ENCODE measurements at regions not wholly inside any gene's neighbourhood (a gene's known extent, or its start where the extent isn't known, plus 50 kb on each side); places are given as distances from the start of the nearest gene placed in this dataset.
"Not testable (repeated sequence)": the region's sequence is repeated elsewhere in the genome, so short reads cannot be mapped to it uniquely, and the experiment has no call there.

DNA sequence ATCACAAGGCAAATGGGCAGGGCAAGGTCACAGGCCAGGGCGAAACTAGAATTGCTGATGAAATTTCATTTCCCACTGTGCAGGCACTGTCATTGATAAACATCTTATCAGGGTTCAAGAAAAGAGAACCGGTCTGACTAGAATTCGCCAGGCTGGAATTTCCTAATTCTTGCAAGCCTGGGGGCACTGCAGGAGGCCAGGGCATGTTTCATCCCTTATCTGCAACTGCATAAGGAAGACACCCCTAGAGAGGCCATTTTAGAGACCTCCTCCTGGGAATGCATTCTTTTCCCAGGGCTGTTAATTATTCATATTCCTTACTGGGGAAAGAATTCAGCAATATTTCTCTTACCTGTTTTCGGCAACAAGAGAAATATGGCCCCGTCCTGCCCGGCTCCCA, 266.2 kb upstream of the CYLC2 start:
- no peak for DNase-seq

DNA sequence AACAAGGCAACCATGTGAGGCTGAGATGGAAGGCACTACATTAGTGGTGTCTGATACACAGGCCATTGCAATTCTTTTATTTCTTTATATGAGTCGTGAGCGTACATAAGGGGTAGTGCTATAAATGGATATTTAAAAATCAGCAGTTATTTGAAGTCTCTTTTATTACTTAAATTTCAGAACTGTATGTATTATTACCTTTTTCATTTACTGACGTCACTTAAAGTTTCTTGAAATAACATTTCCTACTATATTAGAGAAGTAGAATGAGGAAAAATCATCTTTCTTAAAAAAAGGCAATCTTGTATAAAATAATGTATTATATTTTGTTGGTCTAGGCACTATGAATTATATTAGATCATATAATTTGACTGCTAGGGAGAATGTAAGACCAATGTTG, 280.9 kb upstream of the CYLC2 start:
- no peak for DNase-seq

DNA sequence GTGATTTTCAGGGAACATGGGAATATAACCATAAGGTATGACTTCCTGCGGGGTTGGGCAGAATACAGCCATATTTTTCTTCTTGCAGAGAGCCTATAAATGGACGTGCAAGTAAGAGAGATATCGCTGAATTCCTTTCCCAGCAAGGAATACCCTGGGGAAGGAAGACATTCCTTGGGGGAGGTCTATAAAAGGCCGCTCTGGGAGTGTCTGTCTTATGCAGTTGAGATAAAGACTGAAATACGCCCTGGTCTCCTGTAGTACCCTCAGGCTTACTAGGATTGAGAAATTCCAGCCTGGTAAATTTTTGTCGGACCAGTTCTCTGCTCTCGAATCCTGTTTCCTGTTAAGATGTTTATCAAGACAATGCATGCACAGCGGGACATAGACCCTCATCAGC, 282.2 kb upstream of the CYLC2 start:
- not testable (repeated sequence) for DNase-seq

DNA sequence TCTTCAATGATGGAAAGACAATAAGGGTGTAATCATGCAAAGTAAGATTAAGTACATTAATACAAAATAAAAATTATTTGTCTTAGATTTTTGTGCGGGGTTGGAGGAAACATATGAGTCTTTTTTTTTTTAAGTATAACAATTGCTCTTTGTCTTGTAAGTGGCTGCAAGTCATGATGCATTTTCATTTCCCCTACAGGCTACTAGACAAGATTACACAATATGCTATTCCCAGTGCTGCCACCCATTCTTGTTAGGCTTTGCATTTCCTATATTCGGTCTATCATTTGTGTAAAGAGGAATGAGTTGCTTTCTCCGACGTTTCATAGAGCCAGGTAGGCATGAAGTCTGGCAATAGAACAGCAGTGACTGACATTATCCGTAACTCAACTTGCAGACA, 294.2 kb upstream of the CYLC2 start:
- no peak for DNase-seq

DNA sequence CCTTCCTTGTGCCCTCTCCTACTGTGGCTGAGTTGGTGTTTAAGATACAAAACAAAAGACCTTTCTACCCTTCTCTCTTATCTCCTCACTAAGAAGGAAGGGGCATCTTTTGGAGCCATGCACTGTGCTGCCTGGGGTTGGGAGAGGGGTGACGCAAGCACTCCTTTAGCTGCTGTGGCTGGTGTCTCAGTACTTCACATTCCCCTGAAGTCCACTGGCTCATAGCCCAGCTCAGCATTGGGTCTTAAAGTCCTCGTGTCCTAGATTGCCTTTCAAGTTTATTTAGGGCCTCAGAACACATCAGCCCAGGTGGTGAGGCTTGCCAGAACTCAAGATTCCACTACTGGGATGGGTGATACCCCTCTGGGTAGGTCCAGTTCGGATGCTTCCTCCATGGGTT, 325.9 kb upstream of the CYLC2 start:
- DNase-seq, result no peak

DNA sequence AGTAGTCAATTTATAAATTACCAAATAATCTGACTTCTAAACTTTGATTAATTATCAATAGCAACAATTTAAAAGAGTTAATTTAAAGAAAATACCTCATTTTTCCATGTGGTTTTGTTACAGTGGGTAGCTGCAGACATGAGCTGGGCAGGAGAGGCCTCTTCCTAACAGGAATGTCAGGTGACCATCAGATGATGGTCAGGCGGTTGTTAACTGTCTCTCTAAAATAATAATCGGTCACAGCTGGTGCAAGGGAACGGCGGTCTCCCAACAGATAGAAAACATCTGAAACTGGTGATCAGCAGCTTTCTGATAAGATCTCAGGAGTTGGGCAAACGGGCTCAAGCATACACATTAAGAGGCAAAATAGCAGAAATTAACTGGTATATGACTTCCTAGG, 342.7 kb upstream of the CYLC2 start:
- DNase-seq, result no peak

DNA sequence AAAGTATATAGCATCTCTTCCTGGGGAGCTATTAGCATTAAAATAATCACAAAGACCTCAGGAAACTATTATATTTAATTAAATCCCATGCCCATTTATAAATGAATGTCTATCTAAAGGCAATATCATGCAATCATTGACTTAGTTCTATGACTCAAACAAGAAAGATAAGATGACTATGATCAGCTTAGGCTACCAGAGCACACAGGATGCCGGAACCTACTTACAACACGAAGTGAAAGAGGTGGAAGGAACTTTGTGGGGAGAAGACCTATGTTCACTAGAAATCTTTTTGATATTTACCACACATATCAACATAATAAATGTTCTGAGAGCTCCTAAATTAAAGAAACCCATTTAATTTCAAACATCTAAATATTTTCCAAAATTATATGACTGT, 344.2 kb upstream of the CYLC2 start:
- DNase-seq, result no peak

DNA sequence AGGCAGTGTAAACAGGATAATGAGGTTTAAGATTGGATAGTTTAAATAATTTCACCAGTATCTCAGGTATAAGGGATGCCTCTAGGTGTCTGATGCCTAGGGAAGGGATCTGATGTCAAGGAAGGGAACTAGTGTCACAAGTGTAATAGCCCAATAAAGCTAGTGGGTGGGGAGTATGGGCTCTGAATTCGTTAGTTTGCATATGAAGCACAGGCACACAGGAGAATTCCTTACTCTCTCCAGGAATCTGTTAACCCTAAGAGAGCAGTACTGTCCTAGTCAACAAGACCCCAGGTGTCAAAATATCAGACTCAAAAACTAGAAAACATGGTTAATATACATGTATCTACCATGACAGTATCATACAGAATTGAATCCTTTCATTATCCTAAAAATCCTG, 352.5 kb upstream of the CYLC2 start:
- no peak for DNase-seq

DNA sequence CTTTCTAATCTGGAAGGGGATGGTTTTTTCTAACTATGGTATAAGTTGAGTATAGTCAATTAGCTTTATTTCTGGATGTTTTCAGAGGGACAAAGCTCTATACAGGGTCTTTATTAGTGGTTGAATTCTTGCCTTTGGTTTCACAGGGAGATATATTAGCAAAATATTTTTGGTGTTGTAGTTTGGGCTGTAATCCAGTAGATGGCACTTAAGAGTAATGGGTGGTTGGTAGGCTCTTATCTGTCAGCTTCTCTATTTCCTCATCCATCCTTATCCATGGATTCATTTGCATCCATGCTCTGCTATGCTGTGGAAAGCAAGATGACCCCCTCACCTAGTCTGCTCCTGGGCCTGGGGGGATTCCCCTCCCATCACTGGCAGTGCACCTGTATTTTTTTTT, 363.6 kb upstream of the CYLC2 start:
- DNase-seq, result no peak

DNA sequence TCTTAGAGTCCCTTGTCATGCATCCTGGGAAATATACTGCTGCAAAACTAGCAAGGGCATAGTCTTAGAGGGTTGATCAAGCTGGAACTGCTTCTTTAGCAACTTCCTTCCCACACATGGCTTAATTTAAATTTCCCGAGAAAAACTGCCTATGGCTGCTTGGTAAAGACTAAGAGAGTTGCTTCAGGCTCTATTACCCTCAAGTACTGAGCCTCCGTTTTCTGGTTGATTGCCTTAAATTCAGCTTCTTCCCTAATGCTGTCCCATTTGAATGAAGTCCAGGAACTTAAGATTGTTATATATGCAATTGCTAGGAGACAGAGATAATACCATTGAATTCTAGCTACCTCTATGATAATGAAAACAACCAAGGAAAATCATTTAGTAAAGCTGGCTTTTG, 385.7 kb upstream of the CYLC2 start:
- no peak for DNase-seq

DNA sequence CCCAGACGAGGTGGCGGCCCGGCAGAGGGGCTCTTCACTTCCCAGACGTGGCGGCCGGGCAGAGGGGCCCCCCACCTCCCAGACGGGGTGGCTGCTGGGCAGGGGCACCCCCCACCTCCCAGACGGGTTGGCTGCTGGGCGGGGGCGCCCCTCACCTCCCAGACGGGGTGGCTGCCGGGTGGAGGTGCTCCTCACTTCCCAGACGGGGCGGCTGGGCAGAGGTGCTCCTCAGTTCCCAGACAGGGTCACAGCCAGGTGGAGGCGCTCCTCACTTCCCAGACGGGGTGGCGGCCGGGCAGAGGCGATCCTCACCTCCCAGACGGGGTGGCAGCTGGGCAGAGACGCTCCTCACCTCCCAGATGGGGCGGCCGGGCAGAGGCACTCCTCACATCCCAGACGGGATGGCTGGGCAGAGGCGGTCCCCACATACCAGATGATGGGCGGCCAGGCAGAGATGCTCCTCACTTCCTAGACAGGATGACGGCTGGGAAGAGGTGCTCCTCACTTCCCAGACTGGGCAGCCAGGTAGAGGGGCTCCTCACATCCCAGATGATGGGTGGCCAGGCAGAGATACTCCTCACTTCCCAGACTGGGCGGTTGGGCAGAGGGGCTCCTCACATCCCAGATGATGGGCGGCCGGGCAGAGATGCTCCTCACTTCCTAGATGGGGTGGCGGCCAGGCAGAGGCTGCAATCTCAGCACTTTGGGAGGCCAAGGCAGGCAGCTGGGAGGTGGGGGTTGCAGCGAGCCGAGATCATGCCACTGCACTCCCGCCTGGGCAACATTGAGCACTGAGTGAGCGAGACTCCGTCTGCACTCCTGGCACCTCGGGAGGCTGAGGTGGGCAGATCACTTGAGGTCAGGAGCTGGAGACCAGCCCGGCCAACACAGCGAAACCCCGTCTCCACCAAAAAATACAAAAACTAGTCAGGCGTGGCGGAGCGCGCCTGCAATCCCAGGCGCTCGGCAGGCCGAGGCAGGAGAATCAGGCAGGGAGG, 391.6 kb upstream of the CYLC2 start:
- not testable (repeated sequence) for DNase-seq

DNA sequence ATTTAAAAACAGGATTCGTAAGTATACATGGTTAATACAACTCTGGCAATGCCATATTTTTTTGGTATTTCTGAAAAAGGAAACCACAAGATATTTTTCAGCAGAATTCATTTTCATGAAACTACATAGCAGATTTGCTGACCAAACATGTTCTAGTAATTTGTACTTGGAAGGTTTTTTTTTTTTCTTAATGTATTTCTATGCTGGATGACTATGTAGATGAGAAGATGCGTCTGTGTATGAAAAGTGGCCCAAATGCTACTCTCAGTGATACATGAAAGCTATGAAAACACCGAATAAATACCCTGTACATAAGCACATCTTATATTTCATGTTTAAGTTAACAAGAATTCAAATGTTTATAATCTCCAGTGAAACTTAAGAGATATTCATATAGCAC, 400.9 kb upstream of the CYLC2 start:
- DNase-seq, result no peak

DNA sequence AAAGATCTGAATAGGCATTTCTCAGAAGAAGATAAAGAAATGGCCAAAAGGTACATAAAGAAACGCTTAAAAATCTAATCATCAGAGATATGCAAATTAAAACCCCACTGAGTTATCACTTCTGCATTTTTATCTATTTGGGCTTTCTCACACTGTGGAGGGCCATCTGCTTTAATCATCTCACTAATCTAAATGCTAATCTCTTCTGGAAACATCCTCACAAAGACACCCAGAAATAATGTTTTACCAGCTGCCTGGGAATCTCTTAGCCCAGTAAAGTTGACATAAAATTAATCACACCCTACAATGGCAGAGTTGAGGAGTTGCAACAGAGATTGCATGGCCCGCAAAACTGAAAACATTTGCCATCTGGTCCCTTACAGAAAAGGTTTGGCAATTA, 407.9 kb upstream of the CYLC2 start:
- no peak for DNase-seq

DNA sequence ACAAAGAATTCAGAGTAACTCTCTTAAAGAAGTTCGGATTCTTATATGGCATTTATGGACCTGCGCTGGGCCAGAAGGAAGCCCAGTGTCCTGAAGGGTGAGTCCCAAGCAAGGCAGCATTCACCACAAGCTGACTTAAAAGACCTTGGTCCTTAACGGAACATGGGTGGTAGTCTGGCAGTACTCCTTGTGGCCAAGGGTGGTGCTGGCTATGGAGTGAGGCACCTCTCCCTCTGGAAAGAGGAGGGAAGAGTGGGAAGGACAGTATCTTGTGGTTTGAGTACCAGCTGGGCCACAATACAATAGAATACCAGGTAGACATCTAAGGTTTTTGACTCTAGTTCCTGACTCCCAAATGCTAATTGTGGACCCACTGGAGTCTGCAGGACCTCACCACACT, 425.7 kb upstream of the CYLC2 start:
- no peak for DNase-seq

DNA sequence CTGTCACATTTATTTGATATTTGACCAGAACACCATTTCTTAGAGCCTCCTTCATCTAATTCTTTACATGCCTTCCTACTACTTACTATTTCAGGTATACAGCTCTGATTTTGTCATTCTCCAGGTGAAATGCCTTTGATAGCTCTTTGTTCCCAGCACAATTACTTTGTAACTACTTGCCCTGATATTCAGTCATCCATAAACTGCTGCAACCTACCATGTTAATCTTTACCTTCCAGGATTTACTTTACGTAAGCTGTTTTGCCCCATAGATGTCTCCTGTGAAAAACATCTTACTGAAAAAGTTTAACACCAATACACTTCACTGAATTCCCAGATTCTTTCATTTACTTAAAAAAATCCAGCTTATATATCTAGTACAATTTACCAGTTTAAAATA, 443.8 kb upstream of the CYLC2 start:
- DNase-seq, result no peak

DNA sequence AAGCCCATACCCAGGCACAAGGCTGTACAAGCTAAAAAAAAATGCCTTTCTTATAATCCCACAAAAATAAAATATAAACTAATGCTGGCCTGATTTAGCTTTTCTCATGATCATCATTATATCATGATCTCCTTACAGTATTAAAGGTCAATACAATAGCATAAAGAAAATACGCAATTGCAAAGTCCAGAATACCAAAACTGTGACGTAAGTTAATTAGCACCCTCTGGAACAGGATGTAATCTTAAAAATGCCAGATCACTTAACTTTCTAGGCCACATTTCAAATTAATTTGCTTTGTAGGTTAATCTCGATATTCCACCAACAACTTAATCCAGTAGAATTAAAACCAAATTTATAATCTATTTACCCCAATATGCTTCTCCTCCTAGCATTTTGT, 444.2 kb upstream of the CYLC2 start:
- no peak for DNase-seq

DNA sequence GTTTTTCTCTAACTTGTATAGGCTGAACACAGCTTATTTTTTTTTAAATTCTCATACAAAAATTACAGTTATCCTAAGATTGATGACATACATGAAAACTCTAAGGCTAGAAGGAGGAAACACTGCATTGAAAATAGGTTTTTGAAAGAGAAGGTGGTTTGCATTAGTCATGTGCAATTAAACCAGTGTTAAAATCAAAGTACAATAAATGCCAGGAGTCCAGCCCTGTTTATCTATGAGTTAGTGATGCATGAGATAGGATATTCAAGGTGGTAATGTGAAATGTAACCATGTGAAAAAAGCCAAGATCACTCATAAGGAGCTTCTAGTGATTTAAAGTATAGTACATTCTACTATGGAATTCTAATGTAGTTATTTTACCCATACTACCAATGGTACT, 444.9 kb upstream of the CYLC2 start:
- DNase-seq, result no peak

DNA sequence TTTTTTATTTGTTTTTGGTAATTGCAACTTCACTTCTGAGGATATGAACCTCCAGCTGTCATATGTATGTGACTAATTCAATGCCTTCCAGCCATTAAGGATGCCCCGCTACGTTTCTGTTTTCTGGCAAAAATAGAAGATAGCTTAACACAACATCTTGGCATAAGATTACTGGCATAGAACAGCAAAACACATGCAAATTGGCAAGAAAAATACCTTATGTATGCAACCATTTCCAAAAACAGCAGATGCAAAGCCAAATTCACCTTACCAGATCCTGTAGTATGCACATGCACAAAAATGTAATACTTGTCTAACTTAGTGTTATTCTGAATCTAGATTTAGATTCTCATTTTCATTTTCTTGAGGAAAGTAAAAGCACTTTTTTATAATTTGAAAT, 461.1 kb upstream of the CYLC2 start:
- DNase-seq, result no peak

DNA sequence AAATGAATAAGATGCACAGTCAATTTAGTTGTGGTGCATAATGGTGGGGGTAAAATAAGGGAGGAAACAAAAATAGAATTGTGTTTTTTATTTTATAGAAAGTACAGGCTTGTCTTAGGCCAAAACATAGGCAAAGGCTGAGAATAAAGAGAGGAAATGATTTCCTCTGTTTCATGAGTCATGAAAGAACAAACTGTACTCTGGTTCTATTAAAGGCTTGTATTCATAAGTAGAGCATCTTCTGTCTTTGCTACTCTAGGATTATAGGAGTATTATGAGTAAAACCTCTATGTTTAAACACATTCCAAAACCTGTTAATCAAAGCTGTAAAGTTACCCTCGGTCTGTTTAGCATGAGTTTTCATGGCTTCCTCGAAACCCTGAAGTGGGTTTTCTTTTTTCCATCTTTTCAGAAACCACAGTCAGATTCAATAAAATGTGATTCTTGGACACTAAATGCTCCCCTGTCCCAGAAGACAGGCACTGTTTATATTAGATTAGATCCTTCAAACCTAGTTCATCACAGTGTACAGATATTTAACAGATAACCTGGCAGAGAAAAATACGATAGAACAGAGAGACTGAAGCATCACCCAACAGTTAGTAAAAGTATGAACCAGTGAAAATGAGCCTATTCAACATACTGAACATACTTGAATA, 473.9 kb upstream of the CYLC2 start:
- no peak for DNase-seq

DNA sequence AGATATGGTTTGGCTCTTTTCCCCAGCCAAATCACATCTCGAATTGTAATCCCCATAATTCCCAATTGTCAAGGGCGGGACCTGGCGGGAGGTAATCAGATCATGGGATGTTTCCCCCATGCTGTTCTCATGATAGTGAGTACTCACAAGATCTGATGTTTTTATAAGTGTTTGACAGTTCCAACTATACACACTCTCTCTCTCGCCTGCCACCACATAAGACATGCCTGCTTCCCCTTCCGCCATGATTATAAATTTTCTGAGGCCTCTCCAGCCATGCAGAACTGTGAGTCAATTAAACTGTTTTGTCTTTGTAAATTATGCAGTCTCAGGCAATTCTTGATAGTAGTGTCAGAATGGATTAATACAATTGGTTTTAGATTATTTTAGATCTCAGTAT, 475.7 kb upstream of the CYLC2 start:
- no peak for DNase-seq

DNA sequence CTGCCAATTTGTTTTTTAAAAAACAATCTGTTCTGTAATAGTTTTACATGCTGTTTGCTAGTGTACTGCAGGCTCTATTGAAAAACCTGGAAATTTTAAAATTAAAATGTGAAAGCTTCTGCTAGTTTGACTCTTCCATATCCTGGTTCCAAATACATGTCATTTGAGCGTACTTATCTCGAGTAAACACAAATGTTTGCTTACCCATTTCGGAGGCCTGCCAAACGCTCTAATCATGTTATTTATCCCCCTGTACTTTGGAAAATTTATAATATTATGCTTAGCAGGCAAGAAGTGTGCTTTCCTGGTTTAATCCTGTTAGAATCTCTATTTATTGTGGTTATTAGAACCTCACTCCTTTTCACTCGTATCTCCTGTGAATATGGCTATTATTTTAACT, 476.8 kb upstream of the CYLC2 start:
- DNase-seq, result no peak

DNA sequence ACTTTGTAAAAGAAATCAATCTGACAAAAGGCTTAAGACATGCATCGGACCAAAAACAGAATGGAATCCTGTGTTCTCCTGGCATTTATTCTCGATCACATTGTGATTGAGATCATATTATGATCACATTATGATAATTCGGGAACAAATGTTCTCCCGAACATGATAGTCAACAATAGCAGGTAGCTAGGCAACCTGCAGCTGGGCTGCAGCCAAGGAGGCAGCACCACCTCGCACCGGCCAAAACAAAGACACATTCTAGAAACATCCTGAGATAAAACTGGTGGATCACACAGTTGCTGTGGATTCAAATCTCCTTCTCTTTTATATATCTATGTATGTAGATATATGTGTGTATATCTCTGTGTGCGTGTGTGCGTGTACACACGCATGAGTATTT, 480.6 kb upstream of the CYLC2 start:
- DNase-seq, result no peak

DNA sequence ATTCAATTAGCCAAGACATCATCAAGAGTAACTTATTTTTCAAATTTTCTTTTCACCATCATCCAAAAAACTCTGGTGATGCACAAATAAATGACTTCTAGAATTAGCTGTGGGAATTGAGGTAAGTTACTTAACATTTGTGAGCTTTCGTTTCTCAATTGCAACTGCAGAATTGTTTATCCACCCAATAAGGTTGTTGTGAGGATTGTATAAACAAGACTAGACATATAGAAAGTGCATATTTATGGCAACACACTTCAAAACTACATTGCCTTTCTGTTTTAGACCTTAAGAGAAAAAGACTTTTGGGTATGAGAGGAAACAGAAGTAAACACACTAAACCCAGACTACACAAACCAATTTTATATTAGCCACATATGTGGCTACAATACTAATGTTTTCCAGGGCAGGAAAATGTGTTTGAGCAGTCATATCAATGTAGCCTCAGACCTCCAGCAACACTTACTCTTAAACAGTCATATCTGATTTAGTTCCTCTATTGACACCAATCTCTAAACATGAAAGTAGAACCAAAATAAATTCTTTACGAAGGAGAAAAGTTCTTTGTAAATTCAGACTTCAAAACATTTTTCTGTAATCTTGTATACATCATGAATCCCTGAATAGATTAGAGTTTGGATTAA, 488.0 kb upstream of the CYLC2 start:
- DNase-seq, result no peak

Measured in muscle of back (tissue), 3 donors.